ENCODE measurements at regions not wholly inside any gene's neighbourhood (a gene's known extent, or its start where the extent isn't known, plus 50 kb on each side); places are given as distances from the start of the nearest gene placed in this dataset.

- Mint-ChIP-seq H3K27ac (no peak overlapping the region), H3K36me3 (ENCODE audit: low read depth) (no peaks in the 10 kb centered on the region), H3K27me3 (peaks cover 3% of the 10 kb centered on the region), H3K4me3 (no peak overlapping the region), H3K4me1 (no peaks in the 10 kb centered on the region), H3K9me3 (peaks cover 5% of the 10 kb centered on the region)
- no peak for DNase-seq
- intact Hi-C loops (cut with micrococcal nuclease), result no loop called here
Observed at GRCh38 chr1:30149226-30149625, 574.2 kb downstream of the MATN1 start.

GRCh38 chr1:30148676-30149075 lies 574.7 kb downstream of the MATN1 start:
- Mint-ChIP-seq H3K27me3 (peaks cover 3% of the 10 kb centered on the region), H3K4me1 (no peaks in the 10 kb centered on the region), H3K27ac (no peak overlapping the region), H3K9me3 (peaks cover 5% of the 10 kb centered on the region), H3K36me3 (ENCODE audit: low read depth) (no peaks in the 10 kb centered on the region), H3K4me3 (no peak overlapping the region)
- intact Hi-C loops (cut with micrococcal nuclease), result no loop called here
- no peak for DNase-seq

- intact Hi-C loops (cut with micrococcal nuclease), result no loop called here
- peaks cover 5% of the 10 kb centered on the region for H3K9me3 Mint-ChIP-seq
- no peaks in the 10 kb centered on the region for H3K36me3 Mint-ChIP-seq (ENCODE audit: low read depth)
- no peak overlapping the region for H3K27ac Mint-ChIP-seq
- no peak for DNase-seq
- H3K27me3 Mint-ChIP-seq, result peaks cover 1% of the 10 kb centered on the region
- H3K4me1 Mint-ChIP-seq, result no peaks in the 10 kb centered on the region
- H3K4me3 Mint-ChIP-seq, result no peak overlapping the region
Observed at GRCh38 chr1:30147188-30147587, 576.2 kb downstream of the MATN1 start.

GRCh38 chr1:30146448-30146847 lies 576.9 kb downstream of the MATN1 start:
- no peak overlapping the region for H3K27ac Mint-ChIP-seq
- DNase-seq, result no peak
- intact Hi-C loops (cut with micrococcal nuclease), result no loop called here
- no peaks in the 10 kb centered on the region for H3K36me3 Mint-ChIP-seq (ENCODE audit: low read depth)
- H3K9me3 Mint-ChIP-seq, result peaks cover 5% of the 10 kb centered on the region
- H3K4me1 Mint-ChIP-seq, result no peaks in the 10 kb centered on the region
- no peak overlapping the region for H3K4me3 Mint-ChIP-seq
- peaks cover 1% of the 10 kb centered on the region for H3K27me3 Mint-ChIP-seq

- H3K9me3 Mint-ChIP-seq, result no peaks in the 10 kb centered on the region
Observed at GRCh38 chr1:30145723-30146303, 577.6 kb downstream of the MATN1 start.

GRCh38 chr1:30144831-30145230 lies 578.6 kb downstream of the MATN1 start:
- Mint-ChIP-seq H3K36me3 (ENCODE audit: low read depth) (no peaks in the 10 kb centered on the region), H3K9me3 (no peaks in the 10 kb centered on the region), H3K27ac (no peak overlapping the region), H3K27me3 (peaks cover 1% of the 10 kb centered on the region), H3K4me3 (no peak overlapping the region), H3K4me1 (no peaks in the 10 kb centered on the region)
- no peak for DNase-seq
- intact Hi-C loops (cut with micrococcal nuclease), result no loop called here

More at GRCh38 chr1:30145723-30146303, 577.6 kb downstream of the MATN1 start:
- Mint-ChIP-seq H3K36me3 (ENCODE audit: low read depth) (no peaks in the 10 kb centered on the region), H3K27me3 (peaks cover 1% of the 10 kb centered on the region), H3K4me3 (no peak overlapping the region), H3K27ac (no peak overlapping the region), H3K4me1 (no peaks in the 10 kb centered on the region)
- no peak for DNase-seq
- intact Hi-C loops (cut with micrococcal nuclease), result no loop called here

GRCh38 chr1:30143517-30143916 lies 579.9 kb downstream of the MATN1 start:
- Mint-ChIP-seq H3K9me3 (no peaks in the 10 kb centered on the region), H3K27ac (no peak overlapping the region), H3K36me3 (ENCODE audit: low read depth) (no peaks in the 10 kb centered on the region), H3K27me3 (peaks cover 1% of the 10 kb centered on the region), H3K4me1 (no peaks in the 10 kb centered on the region), H3K4me3 (no peak overlapping the region)
- DNase-seq, result no peak
- intact Hi-C loops (cut with micrococcal nuclease), result no loop called here

GRCh38 chr1:30140566-30140965 lies 582.8 kb downstream of the MATN1 start:
- intact Hi-C loops (cut with micrococcal nuclease), result no loop called here
- Mint-ChIP-seq H3K27ac (no peak overlapping the region), H3K9me3 (no peaks in the 10 kb centered on the region), H3K4me1 (no peaks in the 10 kb centered on the region), H3K4me3 (no peak overlapping the region), H3K27me3 (no peaks in the 10 kb centered on the region), H3K36me3 (ENCODE audit: low read depth) (no peaks in the 10 kb centered on the region)
- DNase-seq, result no peak

- H3K4me1 Mint-ChIP-seq, result no peaks in the 10 kb centered on the region
- no peak overlapping the region for H3K27ac Mint-ChIP-seq
- no peaks in the 10 kb centered on the region for H3K36me3 Mint-ChIP-seq (ENCODE audit: low read depth)
- H3K9me3 Mint-ChIP-seq, result no peaks in the 10 kb centered on the region
- no peak overlapping the region for H3K4me3 Mint-ChIP-seq
- intact Hi-C loops (cut with micrococcal nuclease), result no loop called here
- DNase-seq, result no peak
- H3K27me3 Mint-ChIP-seq, result no peaks in the 10 kb centered on the region
Observed at GRCh38 chr1:30138891-30139290, 584.5 kb downstream of the MATN1 start.

GRCh38 chr1:30137001-30137400 lies 586.4 kb downstream of the MATN1 start:
- DNase-seq, result no peak
- Mint-ChIP-seq H3K27ac (no peak overlapping the region), H3K9me3 (no peaks in the 10 kb centered on the region), H3K36me3 (ENCODE audit: low read depth) (no peaks in the 10 kb centered on the region), H3K4me3 (no peak overlapping the region), H3K27me3 (no peaks in the 10 kb centered on the region), H3K4me1 (no peaks in the 10 kb centered on the region)
- intact Hi-C loops (cut with micrococcal nuclease), result no loop called here

- H3K27me3 Mint-ChIP-seq, result no peaks in the 10 kb centered on the region
- no peak overlapping the region for H3K27ac Mint-ChIP-seq
- no peaks in the 10 kb centered on the region for H3K9me3 Mint-ChIP-seq
- DNase-seq, result no peak
- H3K4me3 Mint-ChIP-seq, result no peak overlapping the region
- H3K4me1 Mint-ChIP-seq, result no peaks in the 10 kb centered on the region
- no peaks in the 10 kb centered on the region for H3K36me3 Mint-ChIP-seq (ENCODE audit: low read depth)
- intact Hi-C loops (cut with micrococcal nuclease), result no loop called here
Observed at GRCh38 chr1:30135698-30136097, 587.7 kb downstream of the MATN1 start.

- Mint-ChIP-seq H3K27me3 (no peaks in the 10 kb centered on the region), H3K9me3 (no peaks in the 10 kb centered on the region), H3K4me3 (no peak overlapping the region), H3K4me1 (no peaks in the 10 kb centered on the region), H3K27ac (no peak overlapping the region), H3K36me3 (ENCODE audit: low read depth) (no peaks in the 10 kb centered on the region)
- no peak for DNase-seq
- intact Hi-C loops (cut with micrococcal nuclease), result no loop called here
Observed at GRCh38 chr1:30134466-30135217, 588.7 kb downstream of the MATN1 start.

GRCh38 chr1:30133414-30134055 lies 589.9 kb downstream of the MATN1 start:
- H3K9me3 Mint-ChIP-seq, result no peaks in the 10 kb centered on the region
- no peak overlapping the region for H3K27ac Mint-ChIP-seq
- DNase-seq, result no peak
- H3K4me1 Mint-ChIP-seq, result no peaks in the 10 kb centered on the region
- no peak overlapping the region for H3K4me3 Mint-ChIP-seq
- H3K27me3 Mint-ChIP-seq, result peaks cover 2% of the 10 kb centered on the region
- H3K36me3 Mint-ChIP-seq (ENCODE audit: low read depth), result no peaks in the 10 kb centered on the region
- intact Hi-C loops (cut with micrococcal nuclease), result no loop called here

GRCh38 chr1:30132602-30133286 lies 590.6 kb downstream of the MATN1 start:
- no peak overlapping the region for H3K4me3 Mint-ChIP-seq
- no peaks in the 10 kb centered on the region for H3K9me3 Mint-ChIP-seq
- H3K36me3 Mint-ChIP-seq (ENCODE audit: low read depth), result no peaks in the 10 kb centered on the region
- peaks cover 4% of the 10 kb centered on the region for H3K27me3 Mint-ChIP-seq
- no peak for DNase-seq
- H3K4me1 Mint-ChIP-seq, result no peaks in the 10 kb centered on the region
- intact Hi-C loops (cut with micrococcal nuclease), result no loop called here
- no peak overlapping the region for H3K27ac Mint-ChIP-seq

All from activated CD4-positive, alpha-beta T cell treated with anti-CD3 and anti-CD28 coated beads, Interleukin-2, amount 10 ng/mL, durations not matched to agents 24 days and 14 days (primary cell).